Esophagus (tissue), 2 donors: ENCODE measurements at regions not wholly inside any gene's neighbourhood (a gene's known extent, or its start where the extent isn't known, plus 50 kb on each side); places are given as distances from the start of the nearest gene placed in this dataset.

ENCODE experiments used
- H3K27ac ChIP-seq, 2 donors: one replicate each; pipeline ENCODE4 v1.5.1; 2013; ENCODE audit warnings: low read depth in 2 of 2, mild to moderate bottlenecking in 2 of 2, inconsistent platforms in 1 of 2, low read length in 1 of 2, moderate library complexity in 1 of 2
- H3K27me3 ChIP-seq, 2 donors: one replicate each; pipeline ENCODE4 v1.6.1; 2013; ENCODE audit warnings: low read length in 2 of 2, control low read depth in 1 of 2, mild to moderate bottlenecking in 1 of 2; ENCODE audit not compliant: insufficient read depth in 2 of 2, control insufficient read depth in 1 of 2
- H3K36me3 ChIP-seq, 2 donors: one replicate each; pipeline ENCODE4 v1.6.1; 2013; ENCODE audit warnings: low read length in 1 of 2; ENCODE audit not compliant: control insufficient read depth in 2 of 2, insufficient read depth in 2 of 2
- H3K4me1 ChIP-seq, 2 donors: one replicate each; pipeline ENCODE4 v1.6.1; 2013; ENCODE audit warnings: low read length in 1 of 2; ENCODE audit not compliant: control insufficient read depth in 2 of 2, insufficient read depth in 2 of 2
- H3K4me3 ChIP-seq, 2 donors: one replicate each; pipeline ENCODE4 v1.5.1; 2013; ENCODE audit warnings: low read length in 2 of 2, mild to moderate bottlenecking in 2 of 2, low read depth in 1 of 2, moderate library complexity in 1 of 2
- H3K9me3 ChIP-seq, 2 donors: one replicate each; pipeline ENCODE4 v1.6.1; 2013; ENCODE audit warnings: mild to moderate bottlenecking in 2 of 2, low read depth in 1 of 2, low read length in 1 of 2, moderate library complexity in 1 of 2; ENCODE audit not compliant: control insufficient read depth in 2 of 2, insufficient read depth in 1 of 2
- WGBS, 2 donors: extraction: QIAGEN DNeasy Blood & Tissue Kit; methylation state at CpG; one replicate each; pipeline ENCODE4 v1.1.7; 2013; 5-methylcytosine and 5-hydroxymethylcytosine counted together
- donor health status: healthy with polysubstance abuse.
- donor health status: Bipolar disorder and iron deficiency.

- Histone ChIP-seq H3K9me3 (peaks cover 2 to 3% of the 10 kb centered on the region in 2 donors), H3K27ac (peak overlapping the region in 1 of 2 donors; percentile 34), H3K4me1 (no peaks in the 10 kb centered on the region), H3K27me3 (no peaks in the 10 kb centered on the region), H3K36me3 (no peaks in the 10 kb centered on the region), H3K4me3 (no peak overlapping the region)
- WGBS, 2 donors, result 55 to 61% methylated on average over 4 of the region's 4 CpGs
These were observed 100.6 kb upstream of the CDK1 start for GRCh38 chr10:60677531-60678129.

GRCh38 chr10:60675236-60675635 is 103.0 kb upstream of the CDK1 start:
- H3K9me3 ChIP-seq, result peaks cover 2 to 3% of the 10 kb centered on the region in 2 donors
- H3K27me3 ChIP-seq, result no peaks in the 10 kb centered on the region
- H3K36me3 ChIP-seq, result no peaks in the 10 kb centered on the region
- no peaks in the 10 kb centered on the region for H3K4me1 ChIP-seq
- H3K27ac ChIP-seq, result no peak overlapping the region
- H3K4me3 ChIP-seq, result no peak overlapping the region

DNA sequence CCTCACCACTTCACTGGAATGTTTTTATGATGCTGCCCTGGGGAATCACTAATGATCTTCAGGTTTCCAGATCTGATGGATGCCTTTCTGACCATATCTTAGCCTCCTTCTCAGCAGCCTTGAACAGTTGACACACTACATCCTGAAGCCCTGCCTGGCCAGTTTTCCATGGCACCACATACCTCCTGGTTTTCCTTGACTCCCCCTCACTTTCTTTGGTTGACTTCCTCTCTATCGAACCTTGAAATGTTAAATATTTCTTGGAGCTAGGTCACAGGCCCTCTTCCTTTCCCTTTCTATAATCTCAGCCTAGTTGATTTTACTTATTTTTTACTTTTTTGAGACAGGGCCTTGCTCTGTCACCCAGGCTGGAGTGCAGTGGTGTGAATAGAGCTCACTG is 108.8 kb upstream of the CDK1 start:
- Histone ChIP-seq H3K27me3 (no peaks in the 10 kb centered on the region), H3K27ac (no peak overlapping the region), H3K9me3 (peaks cover 0 to 3% of the 10 kb centered on the region in 2 donors), H3K36me3 (no peaks in the 10 kb centered on the region), H3K4me1 (no peaks in the 10 kb centered on the region), H3K4me3 (no peak overlapping the region)
- 78 to 82% methylated on average over 1 of the region's 1 CpG for WGBS, 2 donors

DNA sequence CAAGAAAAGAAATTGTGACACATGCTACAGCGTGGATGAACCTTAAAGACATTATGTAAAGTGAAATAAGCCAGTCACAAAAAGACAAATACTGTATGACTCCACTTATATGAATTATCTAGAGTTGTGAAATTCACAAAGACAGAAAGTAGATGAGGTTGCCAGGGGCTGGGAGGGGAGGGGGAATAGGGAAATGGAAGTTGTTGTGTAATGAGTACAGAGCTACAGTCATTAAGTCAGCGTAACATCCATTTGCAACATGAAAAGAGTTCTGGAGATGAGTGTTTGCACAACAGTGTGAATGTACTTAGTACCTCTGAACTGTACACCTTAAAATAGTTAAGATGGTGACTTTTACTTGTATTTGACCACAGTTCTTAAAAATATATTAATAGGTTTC is 112.1 kb upstream of the CDK1 start:
- Histone ChIP-seq H3K9me3 (no peaks in the 10 kb centered on the region), H3K4me3 (no peak overlapping the region), H3K4me1 (no peaks in the 10 kb centered on the region), H3K27ac (no peak overlapping the region), H3K27me3 (no peaks in the 10 kb centered on the region), H3K36me3 (no peaks in the 10 kb centered on the region)
- WGBS, 2 donors, result 50 to 61% methylated on average over 2 of the region's 2 CpGs

GRCh38 chr10:60664859-60665258 is 113.4 kb upstream of the CDK1 start:
- Histone ChIP-seq H3K27me3 (no peaks in the 10 kb centered on the region), H3K36me3 (no peaks in the 10 kb centered on the region), H3K4me3 (no peak overlapping the region), H3K4me1 (no peaks in the 10 kb centered on the region), H3K9me3 (no peaks in the 10 kb centered on the region), H3K27ac (no peak overlapping the region)
- 52 to 73% methylated on average over 4 of the region's 4 CpGs for WGBS, 2 donors

DNA sequence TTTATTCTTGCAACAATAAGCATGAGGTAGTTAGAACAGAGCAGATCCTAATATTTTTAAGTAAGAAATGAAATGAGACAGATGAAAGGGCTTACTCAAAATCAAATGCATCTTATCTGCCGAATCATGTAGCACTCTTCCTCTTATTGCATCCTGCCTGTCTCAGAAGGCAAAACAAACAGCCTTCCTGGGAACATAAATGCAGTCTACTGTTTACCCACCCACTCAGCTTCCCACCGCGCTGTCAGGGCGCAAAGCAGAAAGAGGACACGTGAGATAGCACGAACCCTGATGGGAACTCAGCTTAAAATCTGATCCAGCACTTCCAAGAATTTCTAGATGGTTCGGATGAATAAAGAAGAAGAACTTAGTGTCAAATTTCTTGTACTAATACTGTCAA is 114.4 kb upstream of the CDK1 start:
- Histone ChIP-seq H3K27me3 (no peaks in the 10 kb centered on the region), H3K4me1 (no peaks in the 10 kb centered on the region), H3K27ac (no peak overlapping the region), H3K9me3 (no peaks in the 10 kb centered on the region), H3K4me3 (no peak overlapping the region), H3K36me3 (no peaks in the 10 kb centered on the region)
- WGBS, 2 donors, result 62 to 74% methylated on average over 7 of the region's 7 CpGs

DNA sequence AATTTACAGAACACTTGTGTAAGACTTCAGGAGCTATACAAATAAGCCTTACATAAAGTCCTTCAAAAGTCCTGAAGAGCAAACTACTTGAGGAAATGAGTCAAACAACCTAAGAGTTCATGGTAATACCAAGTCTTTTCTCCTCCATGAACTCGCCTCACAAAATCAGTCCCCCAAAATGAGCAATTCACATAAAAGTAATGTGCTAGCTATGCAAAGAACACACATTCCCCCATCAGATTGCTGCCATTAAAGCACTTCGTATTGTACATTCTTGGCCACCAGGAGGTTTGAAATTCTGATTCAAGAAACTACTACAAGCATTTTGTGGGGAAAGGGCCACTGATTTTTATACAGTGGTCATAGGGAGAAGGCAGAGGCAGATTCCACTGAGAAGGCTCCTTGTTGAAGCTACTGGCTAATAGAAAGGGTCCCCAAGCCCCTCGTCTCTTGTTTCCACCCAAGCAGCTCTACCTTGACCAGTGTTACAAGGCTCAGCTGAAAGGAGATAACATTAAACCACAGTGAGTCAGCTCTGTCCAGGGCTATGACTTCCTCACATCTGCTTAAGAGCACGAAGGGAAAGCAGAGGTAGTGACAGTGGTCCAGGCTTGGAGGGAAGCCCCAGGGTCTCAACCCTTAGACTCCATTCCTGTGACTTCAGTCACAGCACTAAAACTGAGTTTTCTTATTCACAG is 115.2 kb upstream of the CDK1 start:
- H3K4me3 ChIP-seq, result no peak overlapping the region
- 87 to 89% methylated on average over 4 of the region's 4 CpGs for WGBS, 2 donors
- H3K27ac ChIP-seq, result no peak overlapping the region
- H3K9me3 ChIP-seq, result no peaks in the 10 kb centered on the region
- no peaks in the 10 kb centered on the region for H3K27me3 ChIP-seq
- H3K36me3 ChIP-seq, result no peaks in the 10 kb centered on the region
- no peaks in the 10 kb centered on the region for H3K4me1 ChIP-seq

- 68 to 70% methylated on average over 7 of the region's 7 CpGs for WGBS, 2 donors
- H3K27ac ChIP-seq, result peak overlapping the region in 1 of 2 donors; percentile 21
- H3K27me3 ChIP-seq, result no peaks in the 10 kb centered on the region
- no peaks in the 10 kb centered on the region for H3K4me1 ChIP-seq
- H3K4me3 ChIP-seq, result no peak overlapping the region
- no peaks in the 10 kb centered on the region for H3K36me3 ChIP-seq
- H3K9me3 ChIP-seq, result no peaks in the 10 kb centered on the region
These were observed 116.6 kb upstream of the CDK1 start for GRCh38 chr10:60661637-60662036.

DNA sequence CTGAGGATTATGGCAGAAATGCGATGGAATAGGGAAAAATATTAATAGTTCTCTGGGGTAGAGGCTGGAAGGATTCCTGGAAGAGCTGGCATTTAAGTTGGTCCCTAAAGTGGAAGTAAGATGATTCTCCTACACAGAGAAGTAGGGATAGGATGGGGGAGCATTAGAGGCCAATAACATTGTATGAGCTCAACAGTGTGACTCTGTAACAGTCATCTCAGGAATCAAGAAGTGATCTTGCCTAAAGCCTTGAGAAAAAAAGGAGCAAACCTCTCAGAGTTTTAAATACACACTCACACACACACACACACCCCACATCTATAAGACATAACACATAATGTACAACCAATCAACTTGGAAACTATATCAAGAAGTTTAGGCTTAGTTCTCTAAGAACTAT is 117.7 kb upstream of the CDK1 start:
- 65 to 96% methylated on average over 1 of the region's 1 CpG for WGBS, 2 donors
- Histone ChIP-seq H3K36me3 (no peaks in the 10 kb centered on the region), H3K9me3 (no peaks in the 10 kb centered on the region), H3K27me3 (no peaks in the 10 kb centered on the region), H3K27ac (no peak overlapping the region), H3K4me3 (no peak overlapping the region), H3K4me1 (no peaks in the 10 kb centered on the region)

DNA sequence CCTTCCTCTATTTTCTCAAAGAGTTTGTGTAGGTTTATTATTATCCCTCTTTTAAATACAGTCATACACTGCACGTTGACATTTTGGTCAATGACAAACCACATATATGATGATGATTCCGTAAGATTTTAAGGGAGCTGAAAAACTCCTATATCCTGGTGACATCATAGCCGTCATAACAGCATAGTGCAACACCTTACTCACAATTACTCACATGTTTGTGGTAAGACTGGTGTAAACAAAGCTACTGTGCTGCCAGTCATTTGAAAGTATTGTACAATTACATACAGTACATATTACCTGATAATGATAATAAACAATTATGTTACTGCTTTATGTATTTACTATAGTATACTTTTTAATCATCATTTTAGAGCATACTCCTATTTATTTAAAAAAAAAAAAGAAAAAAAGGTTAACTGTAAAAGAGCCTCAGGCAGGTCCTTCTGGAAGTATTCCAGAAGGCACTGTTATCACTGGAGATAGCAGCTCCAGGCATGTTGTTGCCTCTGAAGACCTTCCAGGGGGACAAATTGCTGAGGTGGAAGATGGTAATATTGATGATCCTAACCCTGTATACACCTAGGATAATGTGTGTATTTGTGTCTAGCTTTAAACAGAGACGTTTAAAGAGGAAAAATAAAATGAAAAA is 123.3 kb upstream of the CDK1 start:
- H3K4me1 ChIP-seq, result no peaks in the 10 kb centered on the region
- H3K9me3 ChIP-seq, result no peaks in the 10 kb centered on the region
- no peak overlapping the region for H3K27ac ChIP-seq
- no peaks in the 10 kb centered on the region for H3K27me3 ChIP-seq
- no peaks in the 10 kb centered on the region for H3K36me3 ChIP-seq
- H3K4me3 ChIP-seq, result no peak overlapping the region
- WGBS, 2 donors, result 53 to 66% methylated on average over 4 of the region's 4 CpGs
